ENCODE measurements at regions not wholly inside any gene's neighbourhood (a gene's known extent, or its start where the extent isn't known, plus 50 kb on each side); places are given as distances from the start of the nearest gene placed in this dataset.

- TF ChIP-seq CTCF (IDR thresholded peaks at IDR 0.05; ENCODE audit: control insufficient read depth, insufficient read depth, low read depth, low read length, missing control alignments) = no peak
- no peak for DNase-seq (ENCODE audit: low read depth)
- H3K4me3 ChIP-seq (ENCODE audit: control insufficient read depth, low read depth, low read length) = no peak overlapping the region
These were observed 341.5 kb upstream of the NPVF start for GRCh38 chr7:25569765-25570164.

GRCh38 chr7:25572423-25572822, 344.1 kb upstream of the NPVF start:
- no peak for TF ChIP-seq CTCF (IDR thresholded peaks at IDR 0.05; ENCODE audit: control insufficient read depth, insufficient read depth, low read depth, low read length, missing control alignments)
- no peak for DNase-seq (ENCODE audit: low read depth)
- no peak overlapping the region for H3K4me3 ChIP-seq (ENCODE audit: control insufficient read depth, low read depth, low read length)

DNA sequence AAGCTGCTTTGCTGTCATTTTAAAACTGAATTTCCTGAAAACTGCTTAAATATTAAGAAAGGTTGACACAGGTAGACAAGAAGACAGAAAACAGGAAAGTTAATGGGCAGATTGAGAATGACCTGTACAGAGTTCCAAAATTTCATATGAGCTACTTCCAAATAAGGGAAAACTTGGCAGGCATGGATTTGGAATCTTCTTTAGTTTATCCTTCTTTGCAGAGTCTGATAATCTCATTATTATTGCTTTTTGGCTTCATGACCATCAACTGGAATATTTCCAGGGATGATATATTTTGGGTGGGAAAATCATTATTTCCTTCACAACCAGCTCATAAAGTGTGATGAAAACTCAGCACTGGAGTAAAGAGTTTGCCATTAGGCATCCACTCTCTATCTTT, 346.5 kb upstream of the NPVF start:
- no peak overlapping the region for H3K4me3 ChIP-seq (ENCODE audit: control insufficient read depth, low read depth, low read length)
- TF ChIP-seq CTCF (IDR thresholded peaks at IDR 0.05; ENCODE audit: control insufficient read depth, insufficient read depth, low read depth, low read length, missing control alignments) = no peak
- no peak for DNase-seq (ENCODE audit: low read depth)

- H3K4me3 ChIP-seq (ENCODE audit: control insufficient read depth, low read depth, low read length) = no peak overlapping the region
These were observed 347.3 kb upstream of the NPVF start for GRCh38 chr7:25575634-25576033.

DNA sequence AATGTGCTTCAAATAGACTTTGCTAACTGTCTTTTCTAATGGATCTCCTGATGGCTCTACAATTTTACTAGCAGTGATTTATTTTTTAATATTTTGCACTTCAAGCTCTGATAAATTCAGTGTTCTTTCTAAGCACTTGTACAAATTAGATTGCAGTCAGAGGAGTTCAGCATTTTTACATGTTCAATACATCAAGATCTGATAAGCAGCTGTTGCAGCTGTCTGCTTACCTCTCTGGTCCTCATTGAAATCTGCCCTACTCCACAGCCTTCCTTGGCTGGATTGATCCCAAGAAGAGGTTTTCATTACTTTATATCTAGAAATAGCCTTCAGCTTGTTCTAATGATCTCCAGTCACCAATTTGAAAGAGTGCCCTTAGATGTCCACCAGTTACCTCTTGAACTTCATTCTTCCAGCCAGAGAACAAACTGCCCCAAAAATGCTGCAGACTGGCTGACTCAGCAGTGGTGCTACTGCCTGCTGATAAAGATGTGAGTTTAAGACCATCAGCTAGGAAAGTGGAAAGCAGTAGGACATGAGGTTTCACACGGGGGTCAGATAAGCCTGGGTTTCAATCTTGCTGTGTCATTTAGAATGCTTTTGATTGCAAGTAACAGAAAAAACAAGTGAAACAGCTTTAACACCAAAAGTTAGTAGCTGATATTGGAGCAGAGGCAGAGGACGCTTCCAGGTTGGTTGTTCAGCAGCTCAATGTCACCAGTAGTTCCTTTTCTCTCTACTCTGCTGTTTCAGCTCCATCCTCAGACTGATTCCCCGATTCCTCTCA, 350.9 kb upstream of the NPVF start:
- no peak overlapping the region for H3K4me3 ChIP-seq (ENCODE audit: control insufficient read depth, low read depth, low read length)
- TF ChIP-seq CTCF (IDR thresholded peaks at IDR 0.05; ENCODE audit: control insufficient read depth, insufficient read depth, low read depth, low read length, missing control alignments) = no peak
- no peak for DNase-seq (ENCODE audit: low read depth)

More at GRCh38 chr7:25575634-25576033, 347.3 kb upstream of the NPVF start:
- TF ChIP-seq CTCF (IDR thresholded peaks at IDR 0.05; ENCODE audit: control insufficient read depth, insufficient read depth, low read depth, low read length, missing control alignments) = no peak
- no peak for DNase-seq (ENCODE audit: low read depth)

DNA sequence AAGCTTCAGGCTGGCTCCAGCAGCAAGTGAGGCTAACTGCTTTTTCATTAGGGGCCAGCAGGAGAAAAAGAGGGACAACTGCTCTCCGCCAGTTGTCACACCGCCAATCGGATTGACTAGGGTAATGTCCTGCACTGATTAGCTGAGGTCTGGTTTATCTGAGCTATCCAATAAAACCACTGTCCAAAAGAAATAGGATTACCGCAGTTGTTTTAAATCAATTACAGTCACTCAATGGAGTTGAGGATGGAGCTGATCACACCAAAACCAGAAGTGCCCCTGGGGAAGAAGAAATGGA, 351.4 kb upstream of the NPVF start:
- no peak for DNase-seq (ENCODE audit: low read depth)
- TF ChIP-seq CTCF (IDR thresholded peaks at IDR 0.05; ENCODE audit: control insufficient read depth, insufficient read depth, low read depth, low read length, missing control alignments) = no peak
- H3K4me3 ChIP-seq (ENCODE audit: control insufficient read depth, low read depth, low read length) = no peak overlapping the region
